Upper lobe of left lung (tissue), 4 donors: ENCODE measurements at regions not wholly inside any gene's neighbourhood (a gene's known extent, or its start where the extent isn't known, plus 50 kb on each side); places are given as distances from the start of the nearest gene placed in this dataset.

ENCODE experiments used
- CTCF ChIP-seq, 6 experiments: fragments of 450-650 bp in 4 of 6; fragments of 200-600 bp in 2 of 6; sonication (generic) in 2 of 6; IDR thresholded peaks; one replicate each; pipeline ENCODE4 v1.5.1; 2016 to 2019; ENCODE audit warnings: antibody characterized with exemption in 6 of 6
- EP300 ChIP-seq, 4 donors: sonication (generic); formaldehyde crosslinking; IDR thresholded peaks; one replicate each; pipeline ENCODE4 v1.5.1; 2017; ENCODE audit warnings: antibody characterized with exemption in 4 of 4, control low read depth in 2 of 4
- POLR2AphosphoS5 ChIP-seq, 2 donors: sonication (generic); formaldehyde crosslinking; IDR thresholded peaks; one replicate each; pipeline ENCODE4 v1.5.1; 2017; ENCODE audit warnings: antibody characterized with exemption in 2 of 2

GRCh38 chr1:36656271-36656670 is 173.6 kb upstream of the CSF3R start:
- TF ChIP-seq CTCF (IDR thresholded peaks at IDR 0.05) (no peak), EP300 (IDR thresholded peaks at IDR 0.05) (no peak), POLR2AphosphoS5 (IDR thresholded peaks at IDR 0.05) (no peak)
